Thyroid gland (tissue), 4 donors: ENCODE measurements at regions not wholly inside any gene's neighbourhood (a gene's known extent, or its start where the extent isn't known, plus 50 kb on each side); places are given as distances from the start of the nearest gene placed in this dataset.

Experiments used
- CTCF ChIP-seq, 6 experiments: fragments of 200-600 bp in 3 of 6; fragments of 450-650 bp in 3 of 6; sonication (generic) in 3 of 6; IDR thresholded peaks; one replicate each; pipeline ENCODE4 v1.5.1; 2016 to 2019; ENCODE audit warnings: antibody characterized with exemption in 6 of 6, mild to moderate bottlenecking in 2 of 6, inconsistent platforms in 1 of 6, moderate library complexity in 1 of 6
- POLR2A ChIP-seq, 2 donors: fragments of 450-650 bp; IDR thresholded peaks; one replicate each; pipeline ENCODE4 v1.6.1; 2017; ENCODE audit warnings: antibody characterized with exemption in 2 of 2, mild to moderate bottlenecking in 2 of 2, moderate library complexity in 1 of 2

- TF ChIP-seq CTCF (IDR thresholded peaks at IDR 0.05) (peak in 4 of 6 experiments; percentile 43 to 67 (median 60)), POLR2A (IDR thresholded peaks at IDR 0.05) (no peak)
Measured at GRCh38 chr12:16939871-16940306, 333.9 kb upstream of the LMO3 start.
